H9 (cell line): ENCODE measurements at regions not wholly inside any gene's neighbourhood (a gene's known extent, or its start where the extent isn't known, plus 50 kb on each side); places are given as distances from the start of the nearest gene placed in this dataset.

Source experiments
- DNase-seq: peaks from one replicate; pipeline ENCODE4 v3.0.0-alpha.2; 2017
- H2AFZ ChIP-seq: one replicate; pipeline ENCODE4 v1.6.1; 2013; ENCODE audit warnings: mild to moderate bottlenecking, low read length, control low read depth, moderate library complexity
- H2AK5ac ChIP-seq: 2 replicates; pipeline ENCODE4 v1.6.1; 2013; ENCODE audit warnings: low read length, control low read depth, mixed read lengths; ENCODE audit not compliant: insufficient read length
- H2BK120ac ChIP-seq: one replicate; pipeline ENCODE4 v1.6.1; 2013; ENCODE audit warnings: low read depth, mild to moderate bottlenecking, low read length, control low read depth, inconsistent platforms; ENCODE audit not compliant: poor library complexity, severe bottlenecking
- H2BK12ac ChIP-seq: 2 replicates; pipeline ENCODE4 v1.6.1; 2013; ENCODE audit warnings: low read length, control low read depth, mixed read lengths, low read depth; ENCODE audit not compliant: insufficient read length
- H2BK15ac ChIP-seq: 2 replicates; pipeline ENCODE4 v1.6.1; 2013; ENCODE audit warnings: low read depth, low read length, control low read depth
- H2BK20ac ChIP-seq: one replicate; pipeline ENCODE4 v1.6.1; 2013; ENCODE audit warnings: low read depth, mild to moderate bottlenecking, low read length, control low read depth, inconsistent platforms; ENCODE audit not compliant: poor library complexity, severe bottlenecking
- H2BK5ac ChIP-seq: 2 replicates; pipeline ENCODE4 v1.6.1; 2013; ENCODE audit warnings: low read length, control low read depth, mixed read lengths; ENCODE audit not compliant: insufficient read length
- H3K14ac ChIP-seq: 2 replicates; pipeline ENCODE4 v1.6.1; 2013; ENCODE audit warnings: low read length, control low read depth; ENCODE audit not compliant: insufficient read depth
- H3K18ac ChIP-seq: 2 replicates; pipeline ENCODE4 v1.6.1; 2013; ENCODE audit warnings: low read depth, mild to moderate bottlenecking, mixed read lengths, low read length, control low read depth; ENCODE audit not compliant: insufficient read length
- H3K23ac ChIP-seq: 2 replicates; pipeline ENCODE4 v1.6.1; 2013; ENCODE audit warnings: low read length, control low read depth, mixed read lengths, low read depth; ENCODE audit not compliant: insufficient read length
- H3K23me2 ChIP-seq: 2 replicates; pipeline ENCODE4 v1.6.1; 2013; ENCODE audit warnings: low read depth, mild to moderate bottlenecking, mixed read lengths, low read length, control low read depth; ENCODE audit not compliant: insufficient read length, poor library complexity, severe bottlenecking
- H3K27ac ChIP-seq: 2 replicates; pipeline ENCODE4 v1.5.1; 2013; ENCODE audit warnings: low read length, control low read depth, mixed read lengths, low read depth; ENCODE audit not compliant: insufficient read length
- H3K27me3 ChIP-seq: 2 replicates; pipeline ENCODE4 v1.6.1; 2013; ENCODE audit warnings: low read length, control low read depth, inconsistent platforms; ENCODE audit not compliant: insufficient read depth
- H3K4ac ChIP-seq: 2 replicates; pipeline ENCODE4 v1.6.1; 2013; ENCODE audit warnings: low read depth, mild to moderate bottlenecking, control low read depth, inconsistent platforms, low read length, moderate library complexity
- H3K4me1 ChIP-seq: 2 replicates; pipeline ENCODE4 v1.6.1; 2013; ENCODE audit warnings: low read length, control low read depth, inconsistent platforms; ENCODE audit not compliant: insufficient read depth
- H3K4me2 ChIP-seq: 2 replicates; pipeline ENCODE4 v1.6.1; 2013; ENCODE audit warnings: low read length, control low read depth, mixed read lengths; ENCODE audit not compliant: insufficient read length, insufficient read depth
- H3K56ac ChIP-seq: 2 replicates; pipeline ENCODE4 v1.6.1; 2013; ENCODE audit warnings: low read depth, mild to moderate bottlenecking, mixed read lengths, low read length, control low read depth; ENCODE audit not compliant: insufficient read length
- H3K79me1 ChIP-seq: 2 replicates; pipeline ENCODE4 v1.6.1; 2013; ENCODE audit warnings: low read depth, mild to moderate bottlenecking, moderate library complexity, low read length, control low read depth, inconsistent platforms; ENCODE audit not compliant: insufficient read depth, poor library complexity, severe bottlenecking
- H3K79me2 ChIP-seq: 2 replicates; pipeline ENCODE4 v1.6.1; 2013; ENCODE audit warnings: low read length, control low read depth, inconsistent platforms; ENCODE audit not compliant: insufficient read depth
- H3K9ac ChIP-seq: 2 replicates; pipeline ENCODE4 v1.6.1; 2013; ENCODE audit warnings: low read length, control low read depth, mixed read lengths; ENCODE audit not compliant: insufficient read length; ENCODE audit errors: extremely low read depth
- H3K9me3 ChIP-seq: one replicate; pipeline ENCODE4 v1.6.1; 2013; ENCODE audit warnings: low read depth, low read length, inconsistent platforms; ENCODE audit not compliant: control insufficient read depth
- H3T11ph ChIP-seq: one replicate; pipeline ENCODE4 v1.6.1; 2013; ENCODE audit warnings: mild to moderate bottlenecking, low read length, control low read depth, inconsistent platforms
- H4K20me1 ChIP-seq: one replicate; pipeline ENCODE4 v1.6.1; 2013; ENCODE audit not compliant: control insufficient read depth, insufficient read length, insufficient read depth
- H4K5ac ChIP-seq: 2 replicates; pipeline ENCODE4 v1.6.1; 2013; ENCODE audit warnings: low read depth, mild to moderate bottlenecking, mixed read lengths, low read length, control low read depth; ENCODE audit not compliant: insufficient read length
- H4K8ac ChIP-seq: replicated peaks from 2 replicates; pipeline ENCODE4 v1.6.1; 2013; ENCODE audit warnings: low read length, control low read depth, mixed read lengths, low read depth; ENCODE audit not compliant: insufficient read length
- H4K91ac ChIP-seq: 2 replicates; pipeline ENCODE4 v1.6.1; 2013; ENCODE audit warnings: low read depth, mild to moderate bottlenecking, moderate library complexity, mixed read lengths, low read length, control low read depth; ENCODE audit not compliant: insufficient read length
- H3K27ac Mint-ChIP-seq, 3 experiments: 2 replicates in 2 of 3; 3 replicates in 1 of 3; pipeline ENCODE4 v1.8.0; 2020 to 2021; ENCODE audit warnings: mixed read lengths in 3 of 3, mild to moderate bottlenecking in 1 of 3, moderate library complexity in 1 of 3
- H3K27me3 Mint-ChIP-seq: 2 replicates; pipeline ENCODE4 v1.8.0; 2021; ENCODE audit warnings: low read depth, mild to moderate bottlenecking, moderate library complexity, mixed read lengths
- H3K36me3 Mint-ChIP-seq, 3 experiments: 2 replicates in 2 of 3; 3 replicates in 1 of 3; pipeline ENCODE4 v1.8.0; 2020 to 2021; ENCODE audit warnings: low read depth in 3 of 3, mixed read lengths in 3 of 3; ENCODE audit not compliant: insufficient read depth in 1 of 3
- H3K4me1 Mint-ChIP-seq, 2 experiments: 2 replicates each; pipeline ENCODE4 v1.8.0; 2020; ENCODE audit warnings: mixed read lengths in 2 of 2
- H3K4me3 Mint-ChIP-seq, 2 experiments: 2 replicates in 1 of 2; 3 replicates in 1 of 2; pipeline ENCODE4 v1.8.0; 2020 to 2021; ENCODE audit warnings: mild to moderate bottlenecking in 2 of 2, mixed read lengths in 2 of 2, moderate library complexity in 1 of 2
- H3K9me3 Mint-ChIP-seq, 2 experiments: 2 replicates in 1 of 2; 3 replicates in 1 of 2; pipeline ENCODE4 v1.8.0; 2020; ENCODE audit warnings: mild to moderate bottlenecking in 2 of 2, mixed read lengths in 2 of 2, moderate library complexity in 1 of 2
- CTCF ChIP-seq: fragments of 200-600 bp; sonication (generic); conservative IDR thresholded peaks from 3 replicates; pipeline ENCODE4 v1.8.0; 2021; ENCODE audit warnings: antibody characterized with exemption, mild to moderate bottlenecking
- WGBS: extraction: QIAGEN DNeasy Blood & Tissue Kit; methylation state at CpG from one replicate; pipeline ENCODE4 v1.1.7; 2013; ENCODE audit warnings: missing lambda C conversion rate, low lambda C conversion rate, mixed read lengths; ENCODE audit not compliant: insufficient read length; ENCODE audit errors: extremely low coverage; 5-methylcytosine and 5-hydroxymethylcytosine counted together

- H2AFZ ChIP-seq = no peak overlapping the region
Observed at GRCh38 chr9:91144769-91145168, 216.9 kb downstream of the AUH start.

More at GRCh38 chr9:91144769-91145168, 216.9 kb downstream of the AUH start:
- no peak overlapping the region for H2BK120ac ChIP-seq
- no peaks in the 10 kb centered on the region for H3K4me1 ChIP-seq
- H2BK5ac ChIP-seq = no peak overlapping the region
- no peak overlapping the region for H4K91ac ChIP-seq
- WGBS = no CpG with 5 or more reads among the region's 3 CpGs
- H3K4ac ChIP-seq = no peak overlapping the region
- H3K14ac ChIP-seq = no peak overlapping the region
- no peak overlapping the region for H3K4me2 ChIP-seq
- no peak overlapping the region for H3K56ac ChIP-seq
- H3K79me2 ChIP-seq = no peaks in the 10 kb centered on the region
- H3K4me3 Mint-ChIP-seq = no peak overlapping the region
- no peaks in the 10 kb centered on the region for H3K79me1 ChIP-seq
- no peak overlapping the region for H3K27ac Mint-ChIP-seq
- H3T11ph ChIP-seq = no peak overlapping the region
- no peak for TF ChIP-seq CTCF
- H2BK20ac ChIP-seq = no peak overlapping the region
- H3K36me3 Mint-ChIP-seq = peaks cover 0 to 23% (median 10%) of the 10 kb centered on the region in 3 experiments; a peak in 5 of 7 replicates
- H3K23me2 ChIP-seq = no peaks in the 10 kb centered on the region
- no peak overlapping the region for H3K23ac ChIP-seq
- no peak for DNase-seq
- H4K5ac ChIP-seq = no peak overlapping the region
- no peak overlapping the region for H2BK15ac ChIP-seq
- peaks cover 9 to 22% of the 10 kb centered on the region in 2 experiments for H3K9me3 Mint-ChIP-seq
- peaks cover 41 to 44% of the 10 kb centered on the region in 2 experiments for H3K4me1 Mint-ChIP-seq
- no peak overlapping the region for H2AK5ac ChIP-seq
- no peak overlapping the region for H3K27ac ChIP-seq
- H3K9ac ChIP-seq = no peak overlapping the region
- peaks cover 7% of the 10 kb centered on the region for H3K27me3 Mint-ChIP-seq
- no peaks in the 10 kb centered on the region for H4K20me1 ChIP-seq
- no peak overlapping the region for H2BK12ac ChIP-seq
- no peak overlapping the region for H4K8ac ChIP-seq
- H3K27me3 ChIP-seq = no peaks in the 10 kb centered on the region
- H3K18ac ChIP-seq = no peak overlapping the region
- peaks cover 8% of the 10 kb centered on the region for H3K9me3 ChIP-seq
